SU-DHL-6 (cell line): ENCODE measurements at regions not wholly inside any gene's neighbourhood (a gene's known extent, or its start where the extent isn't known, plus 50 kb on each side); places are given as distances from the start of the nearest gene placed in this dataset.

ENCODE experiments used
- EZH2phosphoT487 ChIP-seq: fragments of 200-600 bp; sonication (generic), shearing (Covaris generic); conservative IDR thresholded peaks from 2 replicates; pipeline ENCODE4 v1.6.1; 2018; ENCODE audit warnings: mild to moderate bottlenecking, antibody characterized with exemption, low read length, moderate library complexity, mixed read lengths
- TF ChIP-seq, protein P1 (sequence below): fragments of 200-600 bp; sonication (generic); IDR thresholded peaks from one replicate; pipeline ENCODE4 v1.5.1; 2017; ENCODE audit warnings: antibody characterized with exemption, mild to moderate bottlenecking, low read length, moderate library complexity; ENCODE audit not compliant: insufficient read depth, poor library complexity, severe bottlenecking

DNA sequence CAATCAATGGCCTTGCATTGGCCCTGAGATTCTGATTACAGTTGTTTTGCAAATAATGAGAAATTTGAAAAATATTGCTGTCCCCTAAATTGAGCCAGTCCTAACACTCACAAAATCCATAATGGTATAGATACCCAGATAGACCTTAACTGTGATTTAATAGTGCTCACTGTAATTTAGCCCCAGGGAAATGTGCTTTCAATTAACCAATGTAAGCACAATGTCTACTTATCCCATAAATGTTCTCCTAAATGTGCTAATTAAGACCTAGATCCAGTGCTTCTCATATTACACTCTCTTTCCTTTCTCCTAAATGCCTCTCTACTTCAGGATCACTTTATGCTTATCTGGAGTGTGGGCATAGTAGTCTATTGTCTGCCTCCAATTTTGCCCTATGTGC lies 417.8 kb upstream of the CCL2 start:
- TF ChIP-seq EZH2phosphoT487: no peak
- TF ChIP-seq, protein P1, sequence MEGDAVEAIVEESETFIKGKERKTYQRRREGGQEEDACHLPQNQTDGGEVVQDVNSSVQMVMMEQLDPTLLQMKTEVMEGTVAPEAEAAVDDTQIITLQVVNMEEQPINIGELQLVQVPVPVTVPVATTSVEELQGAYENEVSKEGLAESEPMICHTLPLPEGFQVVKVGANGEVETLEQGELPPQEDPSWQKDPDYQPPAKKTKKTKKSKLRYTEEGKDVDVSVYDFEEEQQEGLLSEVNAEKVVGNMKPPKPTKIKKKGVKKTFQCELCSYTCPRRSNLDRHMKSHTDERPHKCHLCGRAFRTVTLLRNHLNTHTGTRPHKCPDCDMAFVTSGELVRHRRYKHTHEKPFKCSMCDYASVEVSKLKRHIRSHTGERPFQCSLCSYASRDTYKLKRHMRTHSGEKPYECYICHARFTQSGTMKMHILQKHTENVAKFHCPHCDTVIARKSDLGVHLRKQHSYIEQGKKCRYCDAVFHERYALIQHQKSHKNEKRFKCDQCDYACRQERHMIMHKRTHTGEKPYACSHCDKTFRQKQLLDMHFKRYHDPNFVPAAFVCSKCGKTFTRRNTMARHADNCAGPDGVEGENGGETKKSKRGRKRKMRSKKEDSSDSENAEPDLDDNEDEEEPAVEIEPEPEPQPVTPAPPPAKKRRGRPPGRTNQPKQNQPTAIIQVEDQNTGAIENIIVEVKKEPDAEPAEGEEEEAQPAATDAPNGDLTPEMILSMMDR: no peak
